HG03457 (cell line): ENCODE measurements at regions not wholly inside any gene's neighbourhood (a gene's known extent, or its start where the extent isn't known, plus 50 kb on each side); places are given as distances from the start of the nearest gene placed in this dataset.

Source experiments
- ATAC-seq: cut with Tn5 transposase; IDR thresholded peaks from one replicate; pipeline ENCODE4 v1.9.1; 2021; ENCODE audit warnings: moderate number of reproducible peaks; ENCODE audit not compliant: unreplicated experiment

DNA sequence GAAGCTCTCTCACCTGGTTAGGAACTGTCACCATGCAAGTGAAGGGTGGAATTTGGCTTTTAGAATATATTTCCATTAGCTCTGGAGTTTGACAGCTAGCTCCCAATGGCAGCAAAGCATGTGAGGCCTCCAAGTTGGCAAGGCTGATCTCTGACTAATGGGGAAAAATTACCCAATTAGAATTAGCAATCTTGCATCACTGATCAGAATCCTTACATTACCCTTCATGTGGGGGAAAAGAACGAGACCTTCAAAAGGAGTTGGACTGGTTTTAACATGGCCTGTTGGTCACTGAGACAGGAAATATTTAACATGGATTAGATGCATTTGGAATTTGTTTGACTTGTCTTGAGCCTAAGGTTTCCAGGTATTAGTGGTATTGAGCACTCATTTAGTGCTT, 192.3 kb upstream of the GDNF start:
- ATAC-seq, result no peak

DNA sequence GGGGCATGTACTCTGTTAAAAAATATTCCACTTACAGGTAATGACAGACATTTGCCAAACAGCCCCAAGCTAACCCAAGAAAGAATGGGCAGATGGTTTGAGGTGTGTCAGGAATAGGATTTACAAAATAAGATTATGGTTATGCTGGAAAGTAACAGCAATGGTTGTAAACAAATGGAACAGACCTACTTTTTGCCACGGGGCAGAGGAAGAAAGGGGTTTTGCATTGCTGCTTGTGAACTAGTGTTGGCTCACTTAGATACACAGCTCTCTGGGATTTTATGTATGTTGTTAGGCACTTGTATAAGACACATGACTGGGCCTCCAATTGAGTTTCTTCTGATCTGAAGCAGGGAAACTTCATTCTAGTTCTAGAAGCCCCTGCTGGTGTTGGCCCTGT, 191.5 kb upstream of the GDNF start:
- no peak for ATAC-seq

GRCh38 chr5:38029397-38030065, 189.7 kb upstream of the GDNF start:
- ATAC-seq, result no peak

DNA sequence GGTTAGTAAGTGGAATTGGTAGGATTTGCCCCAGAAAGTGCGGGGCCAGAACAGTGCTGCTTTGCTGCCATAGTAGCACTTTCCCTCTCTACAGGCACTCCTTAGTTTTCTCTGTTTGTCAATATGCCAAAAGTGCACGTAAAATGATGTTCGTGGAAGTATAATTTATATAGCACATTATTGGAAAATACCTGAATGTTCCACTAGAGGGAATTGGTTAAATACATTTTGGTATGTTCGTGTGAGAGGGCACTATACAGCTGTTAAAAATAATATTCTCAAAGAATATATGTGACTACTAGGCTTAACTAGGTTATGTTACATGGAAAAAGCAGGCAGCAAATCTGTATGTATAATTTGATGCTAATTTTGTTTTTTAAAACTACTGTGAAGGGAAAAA, 184.0 kb upstream of the GDNF start:
- no peak for ATAC-seq

DNA sequence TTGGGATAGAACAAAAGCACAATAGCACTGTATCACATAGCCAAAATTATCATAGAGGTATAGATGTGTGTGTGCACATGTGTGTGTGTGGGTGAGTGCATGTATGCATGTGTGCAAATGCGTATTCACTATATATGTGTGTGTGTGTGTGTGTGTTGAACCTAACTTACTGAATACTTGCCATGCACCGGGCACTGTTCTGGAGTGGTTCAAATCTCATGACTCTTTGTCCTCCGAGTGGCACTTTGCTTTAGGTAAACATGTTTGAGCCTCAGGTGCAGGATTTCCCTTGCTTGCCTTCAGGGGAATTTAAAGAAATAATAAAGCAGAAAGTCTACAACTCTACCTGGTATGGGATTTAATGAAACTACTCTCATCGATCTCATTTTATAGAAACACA, 183.5 kb upstream of the GDNF start:
- no peak for ATAC-seq

- no peak for ATAC-seq
Measured at GRCh38 chr5:38022631-38023030, 182.8 kb upstream of the GDNF start.

DNA sequence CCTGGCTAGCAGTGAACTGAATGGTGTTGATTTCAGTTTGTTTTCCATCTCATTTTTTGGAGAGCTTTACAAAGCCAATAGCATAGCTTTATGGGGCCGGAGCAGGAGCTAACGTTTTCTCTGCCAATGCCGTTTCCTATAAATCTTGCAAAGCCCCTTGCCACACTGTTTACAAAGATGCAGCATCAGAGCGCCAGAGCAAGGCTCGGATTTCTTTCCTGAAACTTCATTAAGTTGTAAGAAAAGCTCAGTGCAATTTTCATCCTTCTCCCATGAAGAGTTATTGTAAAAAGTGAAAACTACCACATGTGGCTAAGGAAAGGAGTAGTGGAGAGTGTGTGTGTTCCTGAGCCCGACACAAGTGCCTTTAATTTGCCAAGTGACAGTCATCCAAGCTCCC, 178.2 kb upstream of the GDNF start:
- ATAC-seq, result no peak

DNA sequence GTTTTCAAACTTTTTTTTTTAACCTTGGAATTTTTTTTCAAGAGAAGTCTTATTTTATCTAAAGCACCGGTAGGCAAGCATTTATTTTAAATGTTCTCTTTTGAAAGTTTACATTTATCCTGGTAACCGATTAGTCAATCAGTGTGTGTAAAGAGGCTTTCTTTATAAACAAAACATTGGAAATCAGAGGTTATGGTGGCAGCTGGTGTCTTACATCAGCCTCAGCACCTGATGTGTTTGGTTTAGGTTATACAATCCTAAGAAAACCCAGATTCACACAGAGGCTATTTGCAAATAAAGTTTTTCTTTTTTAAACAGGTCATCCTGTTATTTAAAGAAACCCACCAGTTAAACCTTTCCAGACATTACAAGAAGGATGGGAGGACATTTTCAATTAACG, 173.3 kb upstream of the GDNF start:
- ATAC-seq, result no peak

DNA sequence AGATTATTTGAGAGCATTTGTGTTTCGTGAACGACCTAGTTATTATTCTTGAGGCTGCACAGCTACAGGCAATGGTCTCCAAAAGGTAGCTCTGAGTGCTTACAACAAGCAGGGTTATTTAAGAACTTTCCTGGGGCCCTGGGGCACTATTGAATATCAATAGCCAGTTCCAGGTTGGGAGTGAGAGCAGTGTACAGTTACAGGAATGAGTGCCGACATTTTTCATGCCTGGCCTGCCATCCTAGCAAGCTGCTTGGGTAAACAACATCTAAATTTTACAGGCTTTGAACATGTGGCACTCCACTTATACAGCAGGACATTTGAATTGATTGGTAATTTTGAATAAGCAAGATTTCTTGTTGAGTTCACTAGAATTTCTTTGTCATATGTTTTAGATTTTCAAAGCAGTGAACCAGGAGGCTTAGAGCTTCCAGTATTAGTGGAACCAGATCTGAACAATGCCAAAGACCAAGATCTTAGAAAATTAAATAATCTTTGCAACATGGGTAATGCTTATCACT, 171.9 kb upstream of the GDNF start:
- no peak for ATAC-seq

- ATAC-seq, result no peak
Measured at GRCh38 chr5:38009749-38010358, 170.0 kb upstream of the GDNF start.

DNA sequence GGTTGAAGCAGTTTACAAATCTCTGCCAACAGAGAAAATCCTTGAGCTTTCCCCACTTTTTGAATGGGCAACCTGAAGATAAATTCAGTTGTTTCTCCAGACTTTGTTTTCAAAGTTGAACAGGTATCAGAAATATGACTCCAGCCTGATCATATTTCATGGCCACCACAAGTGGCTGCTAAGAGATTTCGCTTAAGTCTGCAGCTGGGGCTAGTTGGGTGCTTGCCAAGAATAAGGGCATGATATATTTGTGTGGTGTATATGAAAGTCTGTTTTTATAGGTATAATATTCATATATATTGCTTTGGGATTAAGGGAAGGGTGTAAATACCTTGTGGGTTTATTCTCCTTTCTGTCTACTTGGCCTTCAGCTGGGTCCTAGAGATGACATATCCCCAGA, 168.4 kb upstream of the GDNF start:
- no peak for ATAC-seq

DNA sequence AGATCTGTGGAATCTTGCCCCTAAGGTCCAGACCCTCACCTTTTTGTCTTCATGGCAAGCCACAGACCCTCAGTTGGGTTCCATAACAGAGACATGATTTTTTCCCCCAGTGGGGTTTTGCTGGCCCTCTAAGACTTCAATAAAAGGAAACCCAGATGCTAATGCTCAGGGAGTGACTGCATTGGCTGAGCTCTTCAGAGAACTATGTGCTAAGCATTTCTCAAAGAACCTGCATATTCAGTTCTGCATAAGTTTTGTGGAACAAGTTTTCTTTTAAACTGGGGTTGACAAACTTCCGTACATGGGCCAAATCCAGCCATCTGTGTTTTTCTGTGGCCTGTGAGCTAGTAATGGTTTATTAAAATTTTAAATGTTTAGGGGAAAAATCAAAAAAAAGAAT, 159.8 kb upstream of the GDNF start:
- no peak for ATAC-seq

- no peak for ATAC-seq
Measured at GRCh38 chr5:37996918-37997317, 157.1 kb upstream of the GDNF start.

DNA sequence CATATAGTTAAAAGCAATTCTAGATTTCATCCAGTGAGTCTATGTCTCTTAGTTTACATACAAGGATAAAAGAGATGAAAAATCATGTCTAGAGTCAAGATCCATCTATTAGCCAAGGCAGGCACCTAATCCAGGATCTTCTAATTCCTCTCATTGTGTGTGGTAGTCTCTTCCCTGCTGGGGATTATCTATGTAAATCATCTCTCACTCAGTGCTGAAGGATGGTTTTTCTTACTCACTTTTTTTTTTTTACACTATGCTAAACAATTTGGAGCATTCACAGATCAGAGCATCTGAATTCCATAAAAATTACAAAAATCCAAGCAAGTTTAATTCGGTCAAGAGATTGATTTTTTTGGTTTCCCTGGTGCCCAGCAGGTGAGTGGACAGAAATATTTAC, 154.9 kb upstream of the GDNF start:
- no peak for ATAC-seq

- no peak for ATAC-seq
Measured at GRCh38 chr5:37991301-37992299, 151.8 kb upstream of the GDNF start.

DNA sequence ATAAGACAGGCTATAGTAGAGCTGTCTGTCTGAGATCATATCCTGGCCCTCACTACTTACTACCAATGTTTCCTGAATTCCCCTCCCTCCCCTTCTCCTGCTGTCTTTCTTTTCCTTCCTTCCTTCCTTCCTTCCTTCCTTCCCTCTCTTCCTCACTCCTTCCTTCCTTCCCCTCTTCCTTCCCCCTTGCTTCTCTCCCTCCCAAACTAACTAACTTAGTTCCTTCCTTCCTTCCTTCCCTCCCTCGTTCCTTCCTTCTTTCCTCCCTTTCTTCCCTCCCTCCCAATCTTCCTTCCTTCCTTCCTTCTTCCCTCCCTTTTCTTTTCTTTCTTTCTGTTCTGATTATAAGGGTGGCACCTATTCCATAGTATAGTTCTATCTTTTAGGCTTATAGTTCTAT, 150.0 kb upstream of the GDNF start:
- ATAC-seq, result no peak

DNA sequence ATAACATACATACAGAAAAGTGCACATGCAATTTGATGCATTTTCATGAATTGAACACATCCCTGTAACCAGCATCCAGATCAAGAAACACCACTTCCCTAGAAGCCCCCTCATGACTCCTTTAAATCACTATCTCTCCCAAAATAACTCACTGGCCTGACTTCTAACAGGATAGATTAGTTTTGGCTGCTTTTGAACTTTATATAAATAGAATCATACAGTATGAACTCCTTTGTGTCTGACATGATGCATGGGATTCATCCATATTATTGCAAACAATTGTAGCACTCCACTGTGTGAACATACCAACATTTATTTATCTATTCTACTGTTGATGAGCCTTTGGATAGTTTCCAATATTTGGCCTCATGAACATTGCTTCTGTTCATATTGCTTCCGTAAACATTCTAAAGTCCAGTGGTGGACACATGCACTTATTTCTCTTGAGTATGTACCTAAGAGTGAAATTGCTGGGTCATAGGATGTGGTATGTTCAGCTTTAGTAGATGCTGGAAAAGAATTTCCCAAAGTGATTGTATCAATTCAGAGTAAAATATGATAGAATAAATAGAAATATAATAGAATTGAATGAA, 148.7 kb upstream of the GDNF start:
- no peak for ATAC-seq

GRCh38 chr5:37984300-37984699, 144.5 kb upstream of the GDNF start:
- ATAC-seq, result no peak

- no peak for ATAC-seq
Measured at GRCh38 chr5:37983463-37983862, 143.6 kb upstream of the GDNF start.

DNA sequence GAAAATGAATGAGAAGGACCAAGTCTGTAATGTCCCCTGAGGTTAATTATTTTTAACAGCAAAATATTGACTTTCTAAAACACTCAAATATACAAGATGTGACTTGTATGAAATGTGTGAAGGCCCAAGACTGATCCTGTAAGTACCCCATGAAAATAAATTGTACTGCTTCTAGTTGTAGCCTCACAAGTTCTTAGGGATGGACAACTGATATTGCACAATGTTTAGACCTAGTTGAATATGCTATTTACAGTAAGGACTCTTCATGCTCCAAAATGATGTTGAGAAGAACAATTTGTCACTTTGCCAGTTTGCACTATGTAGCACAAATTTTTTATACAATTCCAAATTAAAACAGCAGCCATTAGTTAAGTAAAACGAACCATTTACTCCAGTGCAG, 139.7 kb upstream of the GDNF start:
- ATAC-seq, result no peak

GRCh38 chr5:37975531-37975930, 135.7 kb upstream of the GDNF start:
- ATAC-seq, result no peak
